Activated T-cell treated with anti-CD3 and anti-CD28 coated beads for 24 hours (primary cell): ENCODE measurements at regions not wholly inside any gene's neighbourhood (a gene's known extent, or its start where the extent isn't known, plus 50 kb on each side); places are given as distances from the start of the nearest gene placed in this dataset.
A peak's percentile ranks its signal among the peaks of the same experiment; 100 is the strongest.

Experiments
- DNase-seq: peaks from one replicate; pipeline ENCODE4 v3.0.0-alpha.2; 2020; ENCODE audit warnings: low read depth

DNA sequence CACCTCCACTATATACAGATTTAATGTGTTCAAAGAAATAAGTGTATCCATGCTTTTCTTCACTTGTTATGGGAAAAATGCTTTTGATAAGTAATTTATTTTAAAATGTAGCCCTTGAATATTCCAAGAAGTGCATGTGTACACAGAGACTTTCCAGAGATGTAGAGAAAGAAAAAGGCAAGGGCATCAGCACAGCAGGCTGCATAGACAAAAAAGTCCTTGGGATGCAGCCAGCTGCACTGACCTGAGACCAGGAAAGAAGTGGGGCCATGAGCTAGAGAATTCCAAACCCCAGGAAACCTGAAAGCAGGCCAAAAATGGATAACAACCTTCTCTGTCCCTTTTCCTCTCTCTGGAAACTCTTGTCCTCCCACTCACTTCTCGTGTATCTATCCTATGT lies 51.6 kb upstream of the PRDM8 start:
- no peak for DNase-seq

DNA sequence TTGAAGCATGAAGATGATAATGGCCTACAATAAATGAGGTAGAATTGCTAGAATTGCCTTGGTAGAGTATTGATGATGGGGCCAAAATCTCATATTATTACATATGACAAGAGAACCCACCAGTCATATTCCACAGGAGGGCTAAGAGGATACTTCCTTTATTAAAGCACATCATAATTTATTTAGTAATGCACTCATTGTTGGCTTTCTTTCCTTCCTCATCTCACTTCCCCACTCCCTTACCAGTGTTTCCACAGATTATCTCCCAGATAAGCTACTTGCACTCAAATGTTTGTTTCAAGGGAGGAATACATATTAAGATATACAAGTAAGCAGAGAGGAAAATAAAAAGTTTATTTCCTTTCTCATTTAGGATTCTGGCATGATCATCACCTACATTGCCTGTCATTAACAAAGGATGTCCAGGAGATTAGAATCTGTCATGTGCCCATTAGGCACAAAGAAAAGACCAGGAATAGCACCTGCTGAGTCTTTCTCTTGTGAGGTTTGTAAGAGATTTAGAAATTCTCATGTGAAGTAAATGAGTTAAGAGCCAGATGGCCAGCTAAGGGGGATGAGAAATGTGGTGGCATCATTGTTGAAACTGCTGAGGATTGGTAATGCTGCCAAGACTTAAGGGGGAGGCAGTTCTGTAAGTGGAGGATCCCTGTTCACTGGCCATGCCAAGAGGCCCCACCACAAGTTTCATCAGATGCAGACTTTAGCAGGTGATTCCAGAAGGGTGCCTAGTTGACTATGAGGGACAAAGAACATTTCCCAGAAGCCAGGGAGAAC lies 52.4 kb upstream of the PRDM8 start:
- no peak for DNase-seq

DNA sequence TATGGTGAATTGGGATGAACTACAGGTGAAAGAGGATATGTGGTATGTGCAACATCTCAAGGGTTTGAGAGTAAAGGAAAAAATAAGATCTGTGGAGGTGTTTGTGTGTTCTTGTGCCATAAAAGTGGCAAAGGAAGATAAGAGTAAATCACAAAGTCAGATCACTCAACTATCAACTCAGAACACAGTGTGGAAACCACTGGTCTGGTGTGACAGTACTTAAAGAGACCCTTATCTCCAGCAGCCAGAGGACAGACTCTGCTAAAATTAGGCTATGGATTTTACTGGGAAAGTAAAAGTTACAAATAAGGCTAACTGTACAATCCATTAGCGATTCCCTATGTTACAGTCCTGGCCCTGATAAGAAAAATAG lies 54.0 kb upstream of the PRDM8 start:
- DNase-seq = no peak

DNA sequence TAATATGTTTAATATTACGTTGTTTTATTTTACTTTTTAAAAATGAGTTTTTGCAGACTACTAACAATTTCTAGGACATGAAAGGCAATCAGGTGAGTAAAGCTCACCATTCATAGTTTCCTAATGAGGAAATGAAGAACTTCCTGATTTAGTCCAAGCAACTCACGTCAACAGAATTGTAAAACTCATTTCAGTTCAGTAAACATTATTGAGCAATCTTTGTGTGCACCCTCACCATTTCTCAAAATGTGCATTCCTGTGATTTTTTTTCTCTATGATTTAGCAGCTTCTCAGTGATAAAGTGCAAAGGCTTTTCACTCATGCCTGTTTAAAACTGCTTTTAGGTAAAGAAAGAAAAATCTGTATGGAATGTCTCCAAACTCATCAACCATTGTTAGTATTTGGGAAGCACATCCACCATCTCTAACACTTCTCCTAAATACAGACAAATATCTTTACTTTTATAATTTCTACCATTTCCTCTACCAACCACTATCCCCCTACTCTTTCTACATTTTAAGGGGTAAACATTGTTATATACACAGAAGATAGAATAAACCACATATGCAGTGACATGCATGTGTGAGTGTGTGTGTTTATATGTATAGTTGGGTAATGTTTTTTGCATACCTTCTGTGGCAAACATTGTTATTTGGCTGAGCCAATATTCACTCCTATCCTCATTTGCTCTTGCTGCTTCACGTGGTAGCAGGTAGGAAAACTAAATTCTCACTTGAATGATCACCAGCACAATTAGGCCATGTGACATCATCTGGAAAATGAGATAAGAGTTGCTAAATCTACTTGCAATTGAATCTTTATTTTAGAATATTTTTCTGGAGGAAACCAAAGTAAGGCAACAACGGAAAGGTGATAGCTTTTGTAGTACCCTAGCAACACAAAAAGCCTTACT lies 54.7 kb upstream of the PRDM8 start:
- no peak for DNase-seq

DNA sequence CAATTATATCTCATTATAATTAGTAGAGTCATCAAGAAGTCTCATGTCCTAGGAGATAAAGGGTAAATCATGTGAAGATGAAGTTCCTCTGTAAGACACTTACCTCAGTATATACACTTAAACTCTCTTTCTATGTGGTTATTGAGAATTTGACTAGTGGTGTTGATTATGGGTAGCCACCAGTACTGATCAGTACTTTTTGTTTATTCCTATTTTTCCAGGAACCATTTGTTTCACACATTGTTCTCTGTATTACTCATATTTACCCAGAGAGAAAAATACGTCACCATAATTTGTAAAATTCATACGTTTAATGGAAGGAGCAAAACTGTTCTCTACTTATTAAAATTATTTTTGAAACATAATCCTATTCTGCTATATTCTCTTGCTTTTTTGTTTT lies 55.8 kb upstream of the PRDM8 start:
- DNase-seq = no peak

DNA sequence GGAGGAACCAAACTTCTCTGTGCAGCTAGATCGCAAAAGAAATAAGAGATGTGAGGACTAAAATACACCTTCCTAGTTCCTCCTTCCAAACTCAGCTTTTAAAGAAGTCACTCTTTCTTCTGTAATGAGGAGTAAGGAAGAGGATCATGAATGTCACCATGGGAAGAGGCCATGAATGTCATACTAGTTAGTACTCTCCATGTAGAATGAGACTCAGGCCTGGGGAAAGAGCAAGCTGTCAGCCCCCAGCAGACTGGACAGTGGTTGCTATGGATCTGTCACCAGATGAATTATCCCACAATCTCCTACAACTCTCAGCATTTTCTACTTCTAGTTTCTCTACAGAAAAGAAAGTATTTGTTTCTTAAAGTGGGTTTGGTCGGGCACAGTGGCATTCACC lies 57.1 kb upstream of the PRDM8 start:
- no peak for DNase-seq

DNA sequence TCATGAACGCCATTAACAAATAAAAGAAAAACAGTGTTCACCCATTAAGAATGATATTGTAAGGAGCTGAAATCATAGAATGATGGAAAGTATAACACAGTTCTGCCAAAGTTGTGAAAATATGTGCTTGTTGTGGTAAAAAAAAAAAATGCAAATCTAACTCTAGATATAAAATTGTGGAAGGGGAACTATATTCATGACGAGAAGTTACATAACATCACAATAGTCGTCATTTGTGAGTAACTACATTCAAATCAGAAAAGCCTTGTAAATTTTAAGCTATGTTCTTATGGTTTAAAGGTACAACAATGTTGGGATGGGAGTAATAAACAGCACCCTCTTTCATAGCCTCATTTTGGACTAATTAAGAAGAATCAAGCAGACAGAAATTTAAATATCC lies 57.6 kb upstream of the PRDM8 start:
- no peak for DNase-seq

DNA sequence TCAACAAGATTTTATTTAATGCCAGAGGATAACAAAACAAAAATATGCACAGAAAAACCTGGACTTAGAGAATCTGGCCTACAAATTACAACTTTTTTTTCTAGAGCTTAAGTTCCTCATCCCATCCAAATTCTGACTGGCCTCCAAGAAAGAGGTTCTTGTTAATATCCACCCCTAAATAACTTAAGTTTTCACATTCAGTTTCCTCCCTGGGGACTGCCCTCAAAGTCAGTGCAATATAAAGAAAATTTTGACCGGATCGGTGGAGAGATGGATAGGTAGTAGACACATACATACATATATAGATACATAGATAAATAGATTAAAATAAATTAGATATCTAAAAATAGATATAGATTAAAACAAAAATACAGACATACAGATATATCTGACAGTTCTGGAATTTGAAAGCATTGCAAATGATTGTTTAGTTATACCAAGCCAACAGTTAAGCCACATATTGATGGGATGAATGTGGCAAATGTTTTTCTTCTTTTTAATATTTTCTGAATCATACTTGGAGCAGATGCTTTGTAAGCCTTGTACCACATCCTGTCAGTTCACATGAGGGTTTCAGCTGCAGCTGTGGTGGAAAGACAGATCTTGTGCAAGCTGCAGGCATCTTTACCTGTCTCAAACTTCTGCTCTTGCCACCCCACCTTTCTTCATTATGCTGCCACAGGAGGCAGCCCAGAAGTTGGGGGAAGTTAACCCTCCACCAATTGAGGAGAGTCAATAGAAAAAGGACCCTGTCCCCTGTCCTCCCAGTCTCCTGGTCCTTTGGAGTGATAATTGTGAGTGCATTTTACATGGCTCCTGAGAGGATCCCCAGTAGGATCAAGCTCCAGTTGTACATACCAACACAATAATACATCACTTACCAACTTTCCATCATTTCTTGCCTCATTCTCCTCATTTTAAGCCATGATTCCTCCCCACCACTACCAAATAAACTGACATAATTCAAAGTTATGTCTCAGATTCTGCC lies 58.5 kb upstream of the PRDM8 start:
- peak; percentile 36 for DNase-seq

DNA sequence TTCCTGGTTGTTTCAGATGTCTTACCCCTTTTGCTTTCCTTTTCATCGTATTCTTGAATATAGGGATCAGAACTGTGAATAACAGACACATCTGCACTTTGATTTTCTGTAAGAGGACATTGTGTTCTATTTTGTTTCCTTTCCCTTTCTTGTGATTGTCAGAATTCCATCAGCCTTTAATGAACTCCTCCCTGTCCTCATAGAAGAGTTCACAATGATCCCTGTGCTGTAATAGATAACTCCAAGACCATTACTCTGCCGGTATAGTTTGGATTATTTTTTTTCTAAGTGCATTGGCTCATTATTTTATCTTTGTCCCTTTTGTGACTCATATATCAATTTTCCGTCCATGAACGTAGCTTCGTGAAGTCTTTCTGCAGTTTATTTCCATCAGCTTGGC lies 59.7 kb upstream of the PRDM8 start:
- no peak for DNase-seq

DNA sequence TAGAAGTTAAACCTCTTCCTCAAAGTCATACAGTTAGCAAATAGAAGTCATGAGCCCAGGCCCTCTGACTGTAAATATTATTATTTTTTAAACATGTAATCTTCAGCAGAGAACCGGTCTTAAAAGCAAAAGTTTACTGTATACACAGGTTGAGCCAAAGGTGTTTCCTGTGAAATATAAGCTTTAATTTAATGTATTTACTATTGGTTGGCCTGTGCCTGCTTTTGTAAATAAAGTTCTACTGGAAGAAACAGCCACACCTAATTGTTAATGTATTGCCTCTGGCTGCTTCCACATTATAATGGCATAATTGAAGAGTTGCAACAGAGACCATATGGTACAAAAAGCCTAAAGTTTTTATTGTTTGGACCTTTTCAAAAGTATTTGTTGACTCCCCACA lies 61.0 kb upstream of the PRDM8 start:
- no peak for DNase-seq

DNA sequence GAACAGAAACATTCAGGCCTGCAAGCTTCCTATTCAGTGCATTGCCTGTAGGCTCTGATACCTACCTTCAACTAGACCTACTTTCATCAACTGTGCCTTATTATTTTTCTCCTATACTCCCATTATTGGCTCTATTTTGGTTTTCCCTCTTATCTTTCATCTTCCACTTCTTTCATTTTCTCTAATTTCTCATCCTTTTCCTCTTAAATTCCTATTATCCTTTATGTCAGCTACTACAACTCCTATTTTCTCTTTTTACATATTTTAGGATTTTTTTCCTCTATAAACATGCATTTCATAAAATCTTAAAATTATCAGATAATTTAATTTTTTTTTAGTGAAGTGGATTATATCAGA lies 61.6 kb upstream of the PRDM8 start:
- DNase-seq = no peak

DNA sequence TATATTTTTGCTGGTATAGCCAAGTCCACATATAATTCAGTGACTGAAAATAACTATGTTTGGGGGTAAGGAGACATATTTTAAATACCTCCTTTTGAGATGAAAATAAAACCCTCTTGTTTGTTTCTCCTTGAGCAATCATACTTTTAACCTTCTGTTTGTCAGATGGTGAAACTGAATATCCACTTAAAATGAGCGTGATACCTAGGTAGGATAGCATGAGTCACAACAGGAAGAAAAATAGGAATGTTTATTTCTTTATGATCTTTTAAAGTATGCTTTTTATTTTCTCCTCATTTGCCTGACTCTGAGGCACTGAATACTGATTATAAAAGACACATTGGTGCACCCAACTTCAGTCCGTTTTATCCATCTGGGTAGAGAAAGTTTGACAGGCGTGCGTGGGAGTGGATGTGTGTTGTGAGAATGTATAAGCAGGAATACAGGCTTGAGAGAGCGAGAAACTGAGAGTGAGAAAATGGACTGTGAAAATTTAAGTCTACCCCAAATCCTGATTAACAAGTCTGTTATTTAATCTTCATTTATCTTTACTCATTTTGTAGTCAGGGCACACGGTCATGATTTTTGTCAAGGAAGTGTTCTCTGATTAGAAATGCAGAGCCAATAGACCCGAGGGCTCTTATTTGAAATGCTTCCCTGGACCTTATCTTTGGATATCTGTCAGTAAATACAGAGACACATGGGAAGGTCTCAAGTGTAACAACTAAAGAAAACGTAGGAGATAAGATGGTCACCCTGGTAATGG lies 62.1 kb upstream of the ANTXR2 start:
- DNase-seq = no peak

DNA sequence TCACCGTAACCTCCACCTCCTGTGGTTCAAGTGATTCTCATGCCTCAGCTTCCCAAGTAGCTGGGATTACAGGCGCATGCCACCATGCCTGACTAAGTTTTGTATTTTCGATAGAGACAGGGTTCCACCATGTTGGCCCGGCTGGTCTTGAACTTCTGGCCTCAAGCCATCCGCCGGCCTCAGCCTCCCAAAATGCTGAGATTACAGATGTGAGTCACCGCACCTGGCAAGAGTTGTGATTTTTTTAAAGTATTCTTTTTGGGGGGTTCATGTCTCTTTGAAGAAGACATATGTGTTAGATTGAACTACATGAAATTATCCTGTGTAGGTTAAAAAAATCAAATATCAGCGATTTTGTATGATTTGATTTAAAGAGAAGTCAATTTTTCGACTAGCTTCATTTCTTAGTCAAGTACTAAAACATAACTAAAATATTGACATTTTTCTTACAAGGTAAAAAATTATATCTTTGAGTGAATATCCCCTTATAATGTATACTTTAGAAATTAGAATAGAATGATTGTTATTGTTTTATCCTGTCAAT lies 60.3 kb upstream of the ANTXR2 start:
- DNase-seq = no peak

DNA sequence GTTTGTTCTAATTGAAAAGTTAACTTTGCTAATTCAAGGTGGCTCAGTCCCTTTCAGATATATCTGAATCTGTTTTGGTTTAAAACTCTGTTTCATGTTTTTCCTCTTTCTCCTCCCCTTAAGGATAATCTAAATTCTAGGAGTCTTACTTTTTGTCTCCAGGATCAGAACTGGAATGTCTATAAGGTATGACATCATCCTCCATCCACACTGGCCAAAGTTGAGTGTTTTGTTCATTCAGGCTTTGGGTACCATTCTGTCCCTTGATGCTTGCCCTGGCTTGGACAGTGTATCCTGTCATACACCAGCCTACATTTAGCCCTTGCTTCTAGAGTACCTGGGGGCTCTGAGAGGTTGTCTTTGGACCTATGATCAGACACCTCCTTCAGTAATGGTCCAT lies 56.8 kb upstream of the ANTXR2 start:
- DNase-seq = no peak

DNA sequence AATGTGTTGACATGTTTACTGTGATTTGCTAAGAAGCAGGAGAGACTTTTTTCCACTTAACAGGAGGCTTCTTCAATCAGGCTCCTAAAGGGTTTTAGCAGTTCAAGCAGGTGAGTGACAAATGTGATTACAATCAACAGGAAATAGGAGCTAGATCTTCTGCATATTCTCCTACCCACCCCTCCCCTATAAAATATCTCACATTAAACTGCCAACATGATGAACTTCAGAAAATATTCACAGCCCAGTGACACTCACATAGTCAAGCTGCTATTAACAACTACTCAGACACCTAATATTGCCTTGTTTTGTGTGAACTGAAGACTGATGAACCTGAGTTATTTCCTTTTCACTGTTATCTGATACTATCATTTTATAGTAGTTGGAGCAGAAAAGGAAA lies 55.9 kb upstream of the ANTXR2 start:
- DNase-seq = no peak

DNA sequence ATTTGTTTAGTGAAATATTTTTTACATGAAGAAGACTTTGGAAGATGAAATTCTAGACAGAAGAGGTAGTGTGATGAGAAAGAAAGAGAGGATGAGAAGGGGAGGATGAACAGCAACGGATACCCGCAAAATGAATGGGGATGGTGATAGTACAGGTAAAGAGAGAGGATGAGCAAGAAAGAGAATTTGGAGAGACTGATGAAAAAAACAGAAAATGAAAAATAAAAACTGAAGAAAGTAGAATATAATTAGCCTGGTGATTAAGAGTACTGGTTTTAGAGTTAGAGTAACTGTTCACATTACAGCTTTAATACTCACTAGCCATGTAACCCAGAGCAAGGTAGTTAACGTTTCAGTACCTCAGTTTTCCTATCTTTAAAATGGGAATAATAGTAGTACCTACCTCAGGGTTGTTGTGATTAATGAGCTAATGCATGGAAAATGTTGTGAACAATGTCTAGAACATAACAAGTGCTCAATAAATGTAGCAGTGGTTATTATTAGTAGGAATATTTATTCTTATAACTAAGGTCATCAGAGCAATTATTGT lies 54.9 kb upstream of the ANTXR2 start:
- no peak for DNase-seq

DNA sequence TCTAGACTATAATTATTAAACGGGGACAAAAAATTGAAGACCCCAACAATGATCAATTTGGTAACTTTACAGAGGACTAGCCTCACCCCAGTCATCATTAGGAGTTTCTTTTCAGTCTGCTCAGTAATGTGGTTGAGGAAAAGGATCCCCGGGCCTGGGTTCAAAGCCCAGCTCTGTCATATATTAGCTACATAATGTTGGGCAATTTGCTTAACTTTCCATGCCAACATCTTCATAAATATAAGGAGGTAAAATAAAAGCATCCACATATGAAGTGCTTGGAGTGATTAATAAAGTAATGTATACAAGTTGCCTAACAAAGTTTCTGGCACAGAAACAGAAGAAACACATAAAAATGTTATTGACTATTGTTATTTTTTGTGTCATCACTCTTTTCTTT lies 53.4 kb upstream of the ANTXR2 start:
- DNase-seq = no peak

DNA sequence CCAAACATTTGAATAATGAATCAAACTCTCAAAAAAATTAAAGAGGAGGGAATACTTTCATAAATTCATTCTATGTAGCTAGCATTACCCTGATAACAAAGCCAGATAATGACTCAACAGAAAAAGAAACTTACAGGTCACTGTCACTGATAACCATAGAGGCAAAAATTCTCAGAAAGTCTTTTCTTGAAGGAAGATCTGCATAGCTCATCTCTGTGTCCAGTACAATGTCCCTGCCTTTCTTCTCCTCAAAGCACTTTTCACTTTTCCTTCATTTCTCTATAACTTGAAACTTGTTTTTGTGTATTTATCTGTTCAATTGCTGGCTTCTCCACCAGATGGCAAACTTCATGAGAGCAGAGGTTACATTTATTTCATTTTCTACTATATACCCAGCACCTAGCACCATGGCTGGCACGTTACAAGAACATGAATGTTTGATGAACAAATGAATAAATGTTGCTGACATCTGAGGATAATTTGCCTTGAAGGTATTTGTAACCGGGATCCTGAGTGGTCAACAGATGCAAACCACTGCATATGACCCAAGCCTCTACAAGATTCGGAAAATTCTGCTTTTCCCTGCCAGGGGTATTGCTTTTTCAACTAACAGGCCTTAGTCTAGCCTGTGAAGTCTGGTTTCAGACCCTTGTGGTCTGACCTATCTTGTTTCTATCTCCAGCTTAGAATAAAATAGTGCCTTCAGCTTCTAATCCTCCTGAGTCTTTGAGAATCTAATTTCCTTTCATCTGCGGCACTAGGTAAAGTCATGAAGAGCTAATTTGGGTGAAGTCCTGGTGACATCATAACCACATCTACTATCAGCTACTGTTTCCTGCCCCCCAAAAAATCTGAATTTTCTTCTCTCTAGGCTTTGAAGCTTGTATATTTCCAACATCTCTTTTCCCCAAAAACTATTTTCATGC lies 52.5 kb upstream of the ANTXR2 start:
- DNase-seq = peak; percentile 5

DNA sequence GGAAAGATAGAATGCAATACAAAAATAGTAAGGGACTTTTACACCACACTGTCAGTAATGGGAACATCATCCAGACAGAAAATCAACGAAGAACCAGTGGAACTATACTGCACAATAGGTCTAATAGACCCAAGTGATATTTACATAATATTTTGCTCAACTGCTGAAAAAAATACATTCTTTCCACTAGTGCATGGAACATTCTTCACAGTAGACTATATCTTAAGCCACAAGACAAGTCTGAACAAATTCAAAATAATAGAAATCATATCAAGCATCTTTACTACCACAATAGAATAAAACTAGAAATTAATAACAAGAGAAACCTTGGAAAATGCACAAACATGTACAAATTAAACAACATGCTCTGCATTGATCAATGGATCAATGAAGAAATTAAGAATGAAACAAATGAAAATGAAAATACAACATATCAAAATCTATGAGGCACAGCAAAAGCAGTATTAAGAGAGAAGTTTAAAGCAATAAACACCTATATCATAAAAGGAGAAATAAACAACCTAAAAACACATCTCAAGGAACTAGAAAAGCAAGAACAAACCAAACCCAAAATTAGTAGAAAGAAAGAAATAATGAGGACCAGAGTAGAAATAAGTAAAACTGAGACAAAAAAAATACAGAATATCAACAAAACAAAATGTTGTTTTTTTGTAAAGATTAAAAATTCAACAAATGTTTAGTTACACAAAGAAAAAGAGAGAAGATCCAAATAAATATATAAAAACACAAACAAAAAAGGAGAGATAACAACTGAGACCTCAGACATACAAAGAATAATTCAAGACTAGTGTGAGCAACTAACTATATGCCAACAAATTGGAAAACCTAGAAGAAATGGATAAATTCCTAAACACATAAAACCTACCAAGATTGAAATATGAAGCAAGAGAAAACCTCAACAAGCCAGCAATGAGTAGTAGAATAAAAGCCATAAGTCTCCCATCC lies 51.5 kb upstream of the ANTXR2 start:
- DNase-seq = no peak
